A172 (cell line): ENCODE measurements at regions not wholly inside any gene's neighbourhood (a gene's known extent, or its start where the extent isn't known, plus 50 kb on each side); places are given as distances from the start of the nearest gene placed in this dataset.
"Not testable (repeated sequence)": the region's sequence is repeated elsewhere in the genome, so short reads cannot be mapped to it uniquely, and the experiment has no call there.

ENCODE experiments used
- DNase-seq: peaks from one replicate; pipeline ENCODE4 v3.0.0-alpha.2; 2015; ENCODE audit warnings: low spot score

GRCh38 chr1:73245196-73245595 lies 952.8 kb downstream of the LRRIQ3 start:
- DNase-seq: not testable (repeated sequence)

- no peak for DNase-seq
These were observed 936.7 kb upstream of the NEGR1 start for GRCh38 chr1:73218995-73219546.

DNA sequence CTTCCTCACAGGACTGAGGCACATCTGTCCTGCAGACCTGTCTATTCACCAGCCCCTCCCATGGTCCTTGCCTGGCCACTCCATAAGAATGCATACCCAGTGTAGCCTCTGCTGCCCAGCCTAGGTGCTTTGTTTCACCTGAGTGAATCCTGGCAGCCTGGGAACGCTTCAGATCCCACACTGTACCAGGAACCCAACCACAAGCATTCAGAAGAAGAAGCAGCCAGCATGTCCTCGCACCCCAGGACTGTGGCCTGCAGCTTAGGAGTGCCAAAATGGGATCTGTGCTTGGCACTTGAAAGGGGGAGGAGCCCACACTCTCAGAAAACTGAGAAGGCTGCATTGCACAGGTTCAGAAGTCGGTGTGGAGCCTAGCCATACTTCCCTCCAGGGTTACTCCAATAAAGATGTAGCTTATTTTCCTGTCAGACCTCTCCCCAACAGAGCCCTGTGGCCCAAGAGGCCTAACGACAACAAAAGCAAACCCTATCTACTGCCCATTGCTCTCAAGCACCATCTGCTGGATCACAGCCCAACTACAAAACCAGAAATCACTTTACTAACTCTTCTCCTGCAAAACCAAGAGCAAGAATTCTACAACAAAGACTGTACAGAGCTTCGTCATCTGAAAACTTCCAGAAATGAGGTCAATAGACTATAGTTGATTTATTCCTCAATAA lies 923.1 kb upstream of the NEGR1 start:
- DNase-seq: no peak

- DNase-seq: no peak
These were observed 915.6 kb upstream of the NEGR1 start for GRCh38 chr1:73197972-73198371.

GRCh38 chr1:73194965-73195364 lies 912.6 kb upstream of the NEGR1 start:
- DNase-seq: no peak

- not testable (repeated sequence) for DNase-seq
These were observed 901.2 kb upstream of the NEGR1 start for GRCh38 chr1:73183581-73183980.

GRCh38 chr1:73181190-73181540 lies 898.8 kb upstream of the NEGR1 start:
- DNase-seq: no peak

DNA sequence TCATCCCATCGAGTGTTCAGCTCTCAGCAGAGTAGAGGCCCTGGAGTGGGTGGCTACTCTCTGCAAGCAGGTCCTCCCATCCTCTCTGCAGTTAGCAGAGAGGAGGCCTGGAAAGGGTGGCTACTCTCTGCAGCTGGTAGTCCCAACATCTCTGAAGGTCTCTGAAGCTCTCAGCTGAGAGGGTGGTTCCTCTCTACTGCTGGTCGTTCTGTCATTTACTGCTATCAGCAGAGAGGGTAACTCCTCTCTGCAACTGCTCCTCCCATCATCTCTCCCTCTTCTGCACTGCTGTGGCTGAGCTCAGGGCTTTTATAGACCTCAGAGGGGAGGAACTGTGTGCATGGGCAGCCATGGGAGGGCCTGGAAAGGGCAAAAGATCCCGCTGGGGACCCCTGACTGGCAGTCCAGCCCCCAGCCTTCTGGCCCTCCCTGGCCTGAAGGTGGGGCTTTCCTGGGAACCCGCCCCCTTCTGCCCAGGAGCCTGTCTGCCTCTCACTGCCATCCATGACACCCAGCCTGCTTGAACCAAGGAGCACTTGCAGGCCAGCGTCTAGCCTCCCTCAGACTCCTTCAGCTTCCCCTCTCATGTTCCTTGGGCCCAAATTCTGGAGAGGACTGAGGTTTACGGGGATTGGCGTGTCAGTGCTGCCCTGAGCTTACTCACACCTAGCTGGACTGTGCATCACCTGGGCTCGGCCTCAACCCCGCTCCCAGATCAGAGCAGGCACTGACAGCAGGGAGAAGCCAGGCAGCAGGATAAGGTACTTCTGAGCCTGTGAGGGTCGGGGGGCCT lies 898.3 kb upstream of the NEGR1 start:
- DNase-seq: no peak

GRCh38 chr1:73176902-73177301 lies 894.6 kb upstream of the NEGR1 start:
- DNase-seq: no peak

- DNase-seq: no peak
These were observed 884.8 kb upstream of the NEGR1 start for GRCh38 chr1:73167009-73167657.

DNA sequence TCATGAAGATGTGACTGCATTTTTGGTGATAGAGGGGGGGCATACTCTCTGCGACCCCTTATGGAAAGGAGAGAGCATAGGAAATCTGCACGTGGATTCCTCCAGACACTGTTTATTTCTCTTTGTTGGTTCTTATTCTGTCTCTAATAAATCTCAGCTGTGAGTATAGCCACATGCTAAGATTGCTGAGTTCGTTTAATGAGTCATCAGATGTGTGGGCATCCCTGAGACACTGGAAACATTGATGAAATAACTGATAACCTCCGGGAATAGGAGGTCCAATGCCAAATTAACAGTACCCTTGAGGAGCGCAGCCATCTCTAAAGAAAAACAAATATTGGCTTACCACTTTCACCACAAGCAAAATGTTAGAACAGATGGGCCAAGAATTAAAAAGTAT lies 880.2 kb upstream of the NEGR1 start:
- peak; percentile 13 for DNase-seq

DNA sequence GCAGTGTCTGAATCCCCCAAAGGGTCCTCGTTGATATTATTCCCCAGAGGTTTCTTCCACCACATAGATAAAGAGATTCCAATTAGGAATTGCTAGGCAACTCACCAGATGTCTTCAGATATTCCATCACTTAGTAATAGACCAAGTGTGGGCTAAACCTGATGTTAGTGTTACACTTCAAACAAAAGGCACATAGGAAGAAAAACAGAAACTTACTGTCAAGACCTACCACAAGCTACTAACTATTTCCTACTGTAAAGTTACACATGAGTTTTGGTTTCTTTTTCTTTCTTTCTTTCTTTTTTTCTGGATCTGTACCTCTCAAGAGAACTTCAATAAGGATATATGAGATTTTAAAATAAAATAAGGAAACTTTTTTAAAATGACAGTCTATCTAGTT lies 879.1 kb upstream of the NEGR1 start:
- DNase-seq: no peak

- DNase-seq: no peak
These were observed 878.4 kb upstream of the NEGR1 start for GRCh38 chr1:73160759-73161158.

DNA sequence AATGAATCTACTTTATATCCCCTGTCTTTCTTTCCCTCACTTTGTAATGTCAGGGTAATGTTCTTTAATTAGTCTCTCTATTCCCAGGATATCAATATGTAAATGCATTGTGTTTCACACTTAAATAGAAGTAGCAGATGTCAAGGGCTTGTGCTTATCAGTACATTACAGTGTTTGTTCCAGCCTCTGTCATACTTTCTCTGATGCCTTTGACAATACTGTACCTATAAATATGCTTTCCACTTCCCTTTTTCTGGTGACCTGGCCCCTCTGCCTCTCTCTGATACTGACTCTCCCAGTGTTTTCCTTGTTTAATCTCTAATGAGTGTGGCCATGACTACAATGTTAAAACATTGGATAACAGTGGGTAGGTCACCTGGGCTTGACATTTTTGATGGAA lies 862.0 kb upstream of the NEGR1 start:
- DNase-seq: no peak

DNA sequence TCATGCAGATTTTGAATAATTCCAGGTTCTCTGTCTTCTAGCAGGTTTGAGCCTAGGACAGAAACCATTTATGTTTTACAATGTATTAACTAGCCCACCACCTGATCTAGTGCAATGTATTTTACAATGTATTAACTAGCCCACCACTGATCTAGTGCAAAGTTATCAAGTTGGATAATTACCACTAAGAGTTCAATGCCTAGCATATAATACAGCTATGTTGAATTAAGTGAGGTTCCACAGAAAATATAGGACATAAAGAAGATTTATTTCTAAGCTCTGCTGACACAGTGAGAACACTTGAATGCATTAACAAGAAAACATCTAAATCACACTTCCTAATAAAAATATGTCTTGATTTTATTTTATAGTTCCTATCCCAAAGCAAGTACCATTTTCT lies 854.6 kb upstream of the NEGR1 start:
- no peak for DNase-seq

DNA sequence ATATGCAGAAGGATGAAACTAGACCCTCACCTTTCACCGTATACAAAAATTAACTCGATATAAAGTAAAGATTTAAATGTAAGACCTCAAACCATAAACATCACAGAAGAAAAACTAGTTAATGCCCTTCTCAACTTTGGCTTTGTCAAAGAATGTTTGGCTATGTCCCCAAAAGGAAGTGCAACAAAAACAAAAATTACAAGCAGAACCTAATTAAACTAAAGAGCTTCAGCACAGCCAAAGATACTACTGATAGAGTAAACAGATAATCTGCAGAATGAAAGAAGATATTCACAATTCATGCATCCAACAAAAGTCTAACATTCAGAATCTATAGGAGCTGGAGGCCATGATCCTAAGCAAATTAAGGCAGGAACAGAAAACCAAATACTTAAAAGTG lies 824.6 kb upstream of the NEGR1 start:
- DNase-seq: no peak

DNA sequence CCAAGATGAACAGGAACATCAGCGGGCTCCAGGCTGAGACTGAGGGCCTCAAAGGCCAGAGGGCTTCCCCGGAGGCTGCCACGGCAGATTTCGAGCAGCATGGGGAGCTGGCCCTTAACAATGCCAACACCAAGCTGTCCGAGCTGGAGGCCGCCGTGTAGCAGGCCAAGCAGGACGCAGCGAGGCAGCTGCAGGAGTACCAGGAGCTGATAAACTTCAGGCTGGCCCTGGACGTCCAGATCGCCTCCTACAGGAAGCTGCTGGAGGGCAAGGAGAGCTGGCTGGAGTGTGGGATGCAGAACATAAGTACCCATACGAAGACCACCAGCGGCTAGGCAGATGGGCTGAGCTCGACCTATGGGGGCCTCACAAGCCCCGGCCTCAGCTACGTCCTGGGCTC lies 823.4 kb upstream of the NEGR1 start:
- no peak for DNase-seq

GRCh38 chr1:73104749-73105148 lies 822.4 kb upstream of the NEGR1 start:
- no peak for DNase-seq

DNA sequence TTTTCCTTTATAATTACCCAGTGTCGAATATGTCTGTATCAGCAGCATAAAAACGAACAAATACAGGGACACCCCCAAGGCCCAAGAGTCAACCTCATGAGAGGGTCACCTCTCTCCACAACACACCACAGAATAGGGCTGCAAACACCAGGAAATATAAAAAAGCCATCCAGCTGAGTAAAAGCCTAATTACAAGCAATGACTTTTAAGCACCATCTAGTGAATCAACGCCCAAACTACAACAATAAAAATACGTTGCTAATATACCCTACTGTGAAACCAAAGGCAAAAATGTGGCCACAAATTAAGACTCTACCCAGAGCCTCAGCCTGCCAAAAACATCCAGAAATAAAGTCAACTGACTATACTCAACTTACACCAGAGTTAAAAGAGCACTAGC lies 817.9 kb upstream of the NEGR1 start:
- no peak for DNase-seq

- no peak for DNase-seq
These were observed 815.6 kb upstream of the NEGR1 start for GRCh38 chr1:73097917-73098316.

- DNase-seq: no peak
These were observed 814.5 kb upstream of the NEGR1 start for GRCh38 chr1:73096841-73097240.

DNA sequence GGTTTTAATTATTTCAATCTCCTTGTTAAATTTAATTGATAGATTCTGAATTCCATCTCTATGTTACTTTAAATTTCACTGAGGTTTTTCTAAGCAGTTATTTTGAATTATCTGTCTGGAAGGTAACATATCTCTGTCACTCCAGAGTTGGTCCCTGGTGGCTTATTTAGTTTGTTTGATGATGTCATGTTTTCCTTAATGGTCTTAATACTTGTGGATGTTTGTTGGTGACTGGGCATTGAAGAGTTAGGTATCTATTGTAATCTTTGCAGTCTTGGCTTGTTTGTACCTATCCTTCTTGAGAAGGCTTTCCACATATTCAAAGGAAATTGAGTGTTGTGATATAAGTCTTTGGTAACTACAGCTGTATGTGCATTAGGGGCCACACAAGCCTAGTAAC lies 810.0 kb upstream of the NEGR1 start:
- no peak for DNase-seq

- no peak for DNase-seq
These were observed 784.5 kb upstream of the NEGR1 start for GRCh38 chr1:73066866-73067265.
